IMR-90 (cell line): ENCODE measurements at regions not wholly inside any gene's neighbourhood (a gene's known extent, or its start where the extent isn't known, plus 50 kb on each side); places are given as distances from the start of the nearest gene placed in this dataset.

ENCODE experiments used
- ATAC-seq: fragments of 200-7000 bp; cut with Tn5 transposase; 2 replicates; pipeline ENCODE4 v1.9.1; 2020; ENCODE audit warnings: low read depth, mild to moderate bottlenecking, moderate library complexity
- BruUV-seq: library from RNA; stranded (reverse); fragments of 400-500 nt; replicated peaks from 2 replicates; lab custom pipeline; 2021; lab: Mats Ljungman, UMichigan
- CTCF ChIA-PET: fragments of 300-600 bp; formaldehyde crosslinking; extraction: SDS; loops from one replicate; lab custom pipeline; 2021; ENCODE audit warnings: antibody characterized with exemption; lab: Yijun Ruan, JAX
- POLR2A ChIA-PET: fragments of 300-600 bp; sonication (Branson Sonifier 250); formaldehyde crosslinking; loops from one replicate; lab custom pipeline; 2022; ENCODE audit warnings: antibody characterized with exemption; ENCODE audit not compliant: unreplicated experiment; lab: Charles Lee
- DNase-seq: peaks from one replicate; pipeline ENCODE4 v3.0.0; 2013
- H2AFZ ChIP-seq: replicated peaks from 2 replicates; pipeline ENCODE3; 2013; ENCODE audit warnings: low read length, mild to moderate bottlenecking; ENCODE audit not compliant: poor library complexity
- H2AK5ac ChIP-seq: 2 replicates; pipeline ENCODE4 v1.6.1; 2013; ENCODE audit warnings: low read depth, low read length, inconsistent platforms
- H2AK9ac ChIP-seq: replicated peaks from 2 replicates; pipeline ENCODE3; 2013; ENCODE audit warnings: mild to moderate bottlenecking, low read depth, low read length, moderate library complexity; ENCODE audit not compliant: poor library complexity
- H2BK120ac ChIP-seq: 2 replicates; pipeline ENCODE4 v1.6.1; 2013; ENCODE audit warnings: low read depth, low read length, inconsistent platforms
- H2BK15ac ChIP-seq: 3 replicates; pipeline ENCODE4 v1.6.1; 2013; ENCODE audit warnings: low read depth, low read length, inconsistent platforms
- H2BK20ac ChIP-seq: 2 replicates; pipeline ENCODE4 v1.6.1; 2013; ENCODE audit warnings: low read depth, mild to moderate bottlenecking, inconsistent platforms, low read length, moderate library complexity
- H2BK5ac ChIP-seq: 2 replicates; pipeline ENCODE4 v1.6.1; 2013; ENCODE audit warnings: mild to moderate bottlenecking, low read depth, low read length, inconsistent platforms; ENCODE audit not compliant: poor library complexity, severe bottlenecking
- H3K14ac ChIP-seq: replicated peaks from 2 replicates; pipeline ENCODE4 v1.6.1; 2013; ENCODE audit warnings: low read depth, low read length, inconsistent platforms
- H3K18ac ChIP-seq: 2 replicates; pipeline ENCODE4 v1.6.1; 2013; ENCODE audit warnings: low read depth, low read length, control low read depth
- H3K23ac ChIP-seq: 2 replicates; pipeline ENCODE4 v1.6.1; 2013; ENCODE audit warnings: low read depth, low read length, inconsistent platforms
- H3K27ac ChIP-seq: 2 replicates; pipeline ENCODE4 v1.5.1; 2013; ENCODE audit warnings: mild to moderate bottlenecking, control low read depth, low read length; ENCODE audit not compliant: insufficient read depth
- H3K27me3 ChIP-seq: 2 replicates; pipeline ENCODE4 v1.6.1; 2013; ENCODE audit warnings: low read length; ENCODE audit not compliant: control insufficient read depth, insufficient read depth
- H3K36me3 ChIP-seq: 2 replicates; pipeline ENCODE4 v1.6.1; 2013; ENCODE audit warnings: low read length, mixed read lengths; ENCODE audit not compliant: control insufficient read depth, insufficient read depth
- H3K4ac ChIP-seq: 2 replicates; pipeline ENCODE4 v1.6.1; 2013; ENCODE audit warnings: low read depth, low read length, inconsistent platforms
- H3K4me1 ChIP-seq: 2 replicates; pipeline ENCODE4 v1.6.1; 2013; ENCODE audit warnings: low read length, mixed read lengths; ENCODE audit not compliant: control insufficient read depth, insufficient read depth
- H3K4me2 ChIP-seq: 2 replicates; pipeline ENCODE4 v1.6.1; 2013; ENCODE audit warnings: low read depth, mild to moderate bottlenecking, control low read depth, low read length, moderate library complexity
- H3K4me3 ChIP-seq: 2 replicates; pipeline ENCODE4 v1.5.1; 2013; ENCODE audit warnings: low read depth, mild to moderate bottlenecking, control low read depth, low read length, moderate library complexity; ENCODE audit not compliant: insufficient read depth
- H3K56ac ChIP-seq: 2 replicates; pipeline ENCODE4 v1.6.1; 2013; ENCODE audit warnings: low read length, inconsistent platforms; ENCODE audit not compliant: insufficient read depth; ENCODE audit errors: extremely low read depth
- H3K79me1 ChIP-seq, 2 experiments: 2 replicates each; pipeline ENCODE4 v1.6.1; 2013; ENCODE audit warnings: low read length in 2 of 2, inconsistent platforms in 1 of 2, low read depth in 1 of 2
- H3K9ac ChIP-seq: 2 replicates; pipeline ENCODE4 v1.6.1; 2013; ENCODE audit warnings: low read depth, low read length, control low read depth
- H3K9me1 ChIP-seq: 2 replicates; pipeline ENCODE4 v1.6.1; 2013; ENCODE audit warnings: low read length, inconsistent platforms; ENCODE audit not compliant: insufficient read depth
- H3K9me3 ChIP-seq: 2 replicates; pipeline ENCODE4 v1.6.1; 2013; ENCODE audit warnings: low read length; ENCODE audit not compliant: control insufficient read depth, insufficient read depth
- H4K20me1 ChIP-seq: 2 replicates; pipeline ENCODE4 v1.6.1; 2013; ENCODE audit warnings: low read length, inconsistent platforms; ENCODE audit not compliant: insufficient read depth
- H4K5ac ChIP-seq: 2 replicates; pipeline ENCODE4 v1.6.1; 2013; ENCODE audit warnings: mild to moderate bottlenecking, low read depth, low read length, control low read depth
- H4K8ac ChIP-seq, 2 experiments: 2 replicates each; pipeline ENCODE4 v1.6.1; 2013; ENCODE audit warnings: low read depth in 2 of 2, low read length in 2 of 2, control low read depth in 1 of 2, inconsistent platforms in 1 of 2
- H4K91ac ChIP-seq: 2 replicates; pipeline ENCODE4 v1.6.1; 2013; ENCODE audit warnings: low read depth, low read length, inconsistent platforms; ENCODE audit not compliant: insufficient read depth
- BHLHE40 ChIP-seq: fragments of 150-350 bp; IDR thresholded peaks from 2 replicates; pipeline ENCODE4 v1.6.1; 2016; ENCODE audit warnings: mild to moderate bottlenecking, low read depth, low read length
- RFX5 ChIP-seq: IDR thresholded peaks from 2 replicates; pipeline ENCODE4 v1.8.0; 2012; ENCODE audit warnings: low read depth, mild to moderate bottlenecking, low read length, moderate library complexity
- SMC3 ChIP-seq: fragments of 150-350 bp; IDR thresholded peaks from 2 replicates; pipeline ENCODE4 v1.6.1; 2016; ENCODE audit warnings: low read depth, mild to moderate bottlenecking, antibody characterized with exemption, low read length, moderate library complexity
- WGBS, 2 experiments: methylation state at CpG; one replicate each; pipeline versions ENCODE4 v1.1.5 to v1.1.7; 2013; ENCODE audit warnings: missing lambda C conversion rate in 2 of 2; ENCODE audit not compliant: insufficient read length in 1 of 2; ENCODE audit errors: extremely low coverage in 2 of 2; 5-methylcytosine and 5-hydroxymethylcytosine counted together
- dilution Hi-C: fragments of 300-500 bp; cut with HindIII; formaldehyde crosslinking; loops from one replicate; pipeline ENCODE4 v1.14.3; 2018; ENCODE audit warnings: low sequenced_read_pairs; ENCODE audit not compliant: unreplicated experiment
- in situ Hi-C: fragments of 300-500 bp; cut with MboI; formaldehyde crosslinking; loops from 3 replicates; pipeline ENCODE4 v1.14.3; 2019; ENCODE audit warnings: low sequenced_read_pairs, inconsistent platforms, mixed read lengths
- intact Hi-C: fragments of 100-400 bp; cut with micrococcal nuclease; formaldehyde crosslinking; loops from 2 replicates; pipeline ENCODE4 v1.10.0; 2022
- TF ChIP-seq, protein P1 (sequence below): fragments of 150-350 bp; IDR thresholded peaks from 2 replicates; pipeline ENCODE4 v1.6.1; 2017; ENCODE audit warnings: mild to moderate bottlenecking, antibody characterized with exemption, low read length, low read depth
- TF ChIP-seq, protein P2 (sequence below): fragments of 150-350 bp; IDR thresholded peaks from 2 replicates; pipeline ENCODE4 v1.6.1; 2016; ENCODE audit warnings: low read depth, mild to moderate bottlenecking, low read length, moderate library complexity, borderline replicate concordance

DNA sequence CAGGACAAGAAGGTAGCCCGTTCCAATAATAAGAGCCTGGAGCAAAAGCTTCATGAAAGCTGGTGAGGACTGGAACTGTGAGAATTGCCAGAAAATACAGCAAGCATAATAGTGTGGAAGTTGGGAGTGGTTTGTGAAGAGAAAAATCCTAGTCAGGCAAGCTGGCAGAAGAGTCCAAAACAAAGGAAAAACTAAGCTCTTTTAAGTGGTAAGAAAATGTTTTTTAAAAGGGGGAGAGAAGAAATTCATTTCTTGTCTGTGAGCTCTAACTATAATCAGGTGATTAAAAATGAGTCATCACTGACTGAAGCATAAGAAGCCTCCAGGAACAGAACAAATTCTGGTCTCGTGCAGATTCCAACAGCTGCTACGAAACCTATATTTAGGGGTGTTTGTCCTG lies 102.6 kb downstream of the CAAP1 start:
- ChIA-PET POLR2A (no interaction called here), CTCF (no interaction called here)
- Histone ChIP-seq H3K4me1 (no peaks in the 10 kb centered on the region), H3K27me3 (no peaks in the 10 kb centered on the region), H3K9me3 (no peaks in the 10 kb centered on the region), H3K14ac (no peak overlapping the region), H2AFZ (no peak overlapping the region), H4K8ac (no peak overlapping the region), H2BK20ac (no peak overlapping the region), H3K56ac (no peak overlapping the region), H2AK5ac (no peak overlapping the region), H3K9me1 (no peaks in the 10 kb centered on the region), H4K5ac (no peak overlapping the region), H3K9ac (no peak overlapping the region), H3K79me1 (no peaks in the 10 kb centered on the region), H3K4me3 (no peak overlapping the region), H3K4ac (no peak overlapping the region), H3K27ac (no peak overlapping the region), H2BK15ac (no peak overlapping the region), H3K18ac (no peak overlapping the region), H3K4me2 (no peak overlapping the region), H4K20me1 (no peaks in the 10 kb centered on the region), H3K23ac (no peak overlapping the region), H3K36me3 (no peaks in the 10 kb centered on the region), H4K91ac (no peak overlapping the region), H2BK120ac (no peak overlapping the region), H2AK9ac (no peak overlapping the region), H2BK5ac (no peak overlapping the region)
- DNase-seq (peak; percentile 1), ATAC-seq (no peak)
- no peak for TF ChIP-seq BHLHE40
- no peak for TF ChIP-seq RFX5
- TF ChIP-seq, protein P1, sequence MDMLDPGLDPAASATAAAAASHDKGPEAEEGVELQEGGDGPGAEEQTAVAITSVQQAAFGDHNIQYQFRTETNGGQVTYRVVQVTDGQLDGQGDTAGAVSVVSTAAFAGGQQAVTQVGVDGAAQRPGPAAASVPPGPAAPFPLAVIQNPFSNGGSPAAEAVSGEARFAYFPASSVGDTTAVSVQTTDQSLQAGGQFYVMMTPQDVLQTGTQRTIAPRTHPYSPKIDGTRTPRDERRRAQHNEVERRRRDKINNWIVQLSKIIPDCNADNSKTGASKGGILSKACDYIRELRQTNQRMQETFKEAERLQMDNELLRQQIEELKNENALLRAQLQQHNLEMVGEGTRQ, result no peak
- no peak for TF ChIP-seq SMC3
- TF ChIP-seq, protein P2, sequence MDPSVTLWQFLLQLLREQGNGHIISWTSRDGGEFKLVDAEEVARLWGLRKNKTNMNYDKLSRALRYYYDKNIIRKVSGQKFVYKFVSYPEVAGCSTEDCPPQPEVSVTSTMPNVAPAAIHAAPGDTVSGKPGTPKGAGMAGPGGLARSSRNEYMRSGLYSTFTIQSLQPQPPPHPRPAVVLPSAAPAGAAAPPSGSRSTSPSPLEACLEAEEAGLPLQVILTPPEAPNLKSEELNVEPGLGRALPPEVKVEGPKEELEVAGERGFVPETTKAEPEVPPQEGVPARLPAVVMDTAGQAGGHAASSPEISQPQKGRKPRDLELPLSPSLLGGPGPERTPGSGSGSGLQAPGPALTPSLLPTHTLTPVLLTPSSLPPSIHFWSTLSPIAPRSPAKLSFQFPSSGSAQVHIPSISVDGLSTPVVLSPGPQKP, result no peak
- dilution Hi-C loops, result no loop called here
- BruUV-seq, result no TSS peak
- WGBS, 2 experiments, result no CpG with 5 or more reads among the region's 3 CpGs
- intact Hi-C loops, result no loop called here
- in situ Hi-C loops, result no loop called here
